Spleen (tissue), 7 donors: ENCODE measurements at regions not wholly inside any gene's neighbourhood (a gene's known extent, or its start where the extent isn't known, plus 50 kb on each side); places are given as distances from the start of the nearest gene placed in this dataset.

Experiments used
- CTCF ChIP-seq, 11 experiments: fragments of 200-600 bp in 7 of 11; fragments of 450-650 bp in 4 of 11; sonication (generic) in 4 of 11; IDR thresholded peaks in 8 of 11; conservative IDR thresholded peaks in 3 of 11; 1 replicate in 7 of 11; 2 replicates in 4 of 11; pipeline versions ENCODE4 v1.4.0 to v1.8.0; 2016 to 2021; ENCODE audit warnings: antibody characterized with exemption in 11 of 11, inconsistent platforms in 4 of 11, mild to moderate bottlenecking in 1 of 11
- POLR2A ChIP-seq, 3 donors: fragments of 450-650 bp; IDR thresholded peaks; one replicate each; pipeline ENCODE4 v1.5.1; 2017; ENCODE audit warnings: antibody characterized with exemption in 3 of 3, mild to moderate bottlenecking in 1 of 3
- donor health status: DM: no; HTN: no; CAD: no; lungs with moderate emphysema.
- donor health status: DM: no; HTN: no; CAD: no.
- donor health status: DM: no; HTN: no; CAD: no.

- TF ChIP-seq POLR2A (IDR thresholded peaks at IDR 0.05) (no peak), CTCF (IDR thresholded peaks at IDR 0.05 in 8 of 11, conservative IDR thresholded peaks at IDR 0.05 in 3 of 11) (no peak)
Measured at GRCh38 chr3:106126846-106127235, 258.0 kb upstream of the CBLB start.
